ENCODE measurements at regions not wholly inside any gene's neighbourhood (a gene's known extent, or its start where the extent isn't known, plus 50 kb on each side); places are given as distances from the start of the nearest gene placed in this dataset.

DNA sequence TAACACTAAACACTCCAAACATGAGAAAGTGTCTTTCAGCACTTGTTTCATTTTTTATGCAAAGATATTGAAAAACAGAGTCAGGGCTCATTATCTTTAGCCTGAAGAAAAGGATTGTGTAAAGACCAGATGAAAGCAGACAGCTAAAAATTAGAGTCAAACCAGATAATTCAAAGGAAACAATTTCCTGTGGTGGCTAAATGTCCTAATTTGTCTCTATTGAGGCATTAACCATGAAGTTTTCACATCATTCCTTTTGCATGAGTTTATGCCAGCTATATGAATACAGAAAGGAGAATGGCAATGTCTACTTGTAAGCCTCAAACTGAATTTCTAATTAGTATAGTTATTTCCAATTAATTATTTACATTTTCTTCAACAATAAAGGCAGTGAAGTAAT is 338.5 kb downstream of the FSCB start:
- no peak overlapping the region for H3K27ac ChIP-seq (ENCODE audit: extremely low read length, insufficient read depth, low read length)
- in situ Hi-C loops (cut with HindIII; ENCODE audit: extremely low pct_ligation_motif_present, low pct_unique_long_range_greater_than_20kb) (no loop called here), intact Hi-C loops (cut with micrococcal nuclease; ENCODE audit: unreplicated experiment) (no loop called here)
- H4K20me1 ChIP-seq (ENCODE audit: insufficient read depth, low read length), result no peaks in the 10 kb centered on the region
- no peak overlapping the region for H3K4me2 ChIP-seq (ENCODE audit: low read depth, low read length)
- no peak overlapping the region for H3K4me3 ChIP-seq (replicated peaks in 1 of 3; ENCODE audit: insufficient read depth in 1 of 3, low read depth in 2 of 3, low read length in 3 of 3)
- H3K79me2 ChIP-seq (ENCODE audit: insufficient read depth, low read length), result no peaks in the 10 kb centered on the region
- H3K9me3 ChIP-seq (ENCODE audit: low read length), result no peaks in the 10 kb centered on the region
- no peak for FAIRE-seq
- H3K27me3 ChIP-seq (ENCODE audit: control insufficient read depth in 1 of 2, insufficient read depth in 2 of 2, low read length in 2 of 2), result no peaks in the 10 kb centered on the region
- H2AFZ ChIP-seq (ENCODE audit: low read length), result no peak overlapping the region
- no peak for ATAC-seq
- BruUV-seq (replicated peaks), result no TSS peak
- no peaks in the 10 kb centered on the region for H3K4me1 ChIP-seq (ENCODE audit: insufficient read depth, low read length)
- H3K36me3 ChIP-seq (replicated peaks in 1 of 2; ENCODE audit: control insufficient read depth in 1 of 2, insufficient read depth in 2 of 2, low read length in 2 of 2), result no peaks in the 10 kb centered on the region
- H3K9ac ChIP-seq (ENCODE audit: insufficient read depth, low read depth, low read length), result no peak overlapping the region
- DNase-seq (ENCODE audit: low spot score), result no peak
- ChIA-PET CTCF (ENCODE audit: low intra/inter-chr PET ratio, low total read pairs) (no interaction called here), POLR2A (no interaction called here)
- no peak for TF ChIP-seq ZNF850 (CRISPR knock-in tag; conservative IDR thresholded peaks at IDR 0.05)
- no peak for TF ChIP-seq JUN (CRISPR knock-in tag; IDR thresholded peaks at IDR 0.05)
- TF ChIP-seq MAX (IDR thresholded peaks at IDR 0.05), result no peak
- TF ChIP-seq, protein P1, sequence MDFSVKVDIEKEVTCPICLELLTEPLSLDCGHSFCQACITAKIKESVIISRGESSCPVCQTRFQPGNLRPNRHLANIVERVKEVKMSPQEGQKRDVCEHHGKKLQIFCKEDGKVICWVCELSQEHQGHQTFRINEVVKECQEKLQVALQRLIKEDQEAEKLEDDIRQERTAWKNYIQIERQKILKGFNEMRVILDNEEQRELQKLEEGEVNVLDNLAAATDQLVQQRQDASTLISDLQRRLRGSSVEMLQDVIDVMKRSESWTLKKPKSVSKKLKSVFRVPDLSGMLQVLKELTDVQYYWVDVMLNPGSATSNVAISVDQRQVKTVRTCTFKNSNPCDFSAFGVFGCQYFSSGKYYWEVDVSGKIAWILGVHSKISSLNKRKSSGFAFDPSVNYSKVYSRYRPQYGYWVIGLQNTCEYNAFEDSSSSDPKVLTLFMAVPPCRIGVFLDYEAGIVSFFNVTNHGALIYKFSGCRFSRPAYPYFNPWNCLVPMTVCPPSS (IDR thresholded peaks at IDR 0.05), result no peak
- TF ChIP-seq TP53 (CRISPR knock-in tag; conservative IDR thresholded peaks at IDR 0.05), result no peak
- TF ChIP-seq, protein P2, sequence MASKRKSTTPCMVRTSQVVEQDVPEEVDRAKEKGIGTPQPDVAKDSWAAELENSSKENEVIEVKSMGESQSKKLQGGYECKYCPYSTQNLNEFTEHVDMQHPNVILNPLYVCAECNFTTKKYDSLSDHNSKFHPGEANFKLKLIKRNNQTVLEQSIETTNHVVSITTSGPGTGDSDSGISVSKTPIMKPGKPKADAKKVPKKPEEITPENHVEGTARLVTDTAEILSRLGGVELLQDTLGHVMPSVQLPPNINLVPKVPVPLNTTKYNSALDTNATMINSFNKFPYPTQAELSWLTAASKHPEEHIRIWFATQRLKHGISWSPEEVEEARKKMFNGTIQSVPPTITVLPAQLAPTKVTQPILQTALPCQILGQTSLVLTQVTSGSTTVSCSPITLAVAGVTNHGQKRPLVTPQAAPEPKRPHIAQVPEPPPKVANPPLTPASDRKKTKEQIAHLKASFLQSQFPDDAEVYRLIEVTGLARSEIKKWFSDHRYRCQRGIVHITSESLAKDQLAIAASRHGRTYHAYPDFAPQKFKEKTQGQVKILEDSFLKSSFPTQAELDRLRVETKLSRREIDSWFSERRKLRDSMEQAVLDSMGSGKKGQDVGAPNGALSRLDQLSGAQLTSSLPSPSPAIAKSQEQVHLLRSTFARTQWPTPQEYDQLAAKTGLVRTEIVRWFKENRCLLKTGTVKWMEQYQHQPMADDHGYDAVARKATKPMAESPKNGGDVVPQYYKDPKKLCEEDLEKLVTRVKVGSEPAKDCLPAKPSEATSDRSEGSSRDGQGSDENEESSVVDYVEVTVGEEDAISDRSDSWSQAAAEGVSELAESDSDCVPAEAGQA (IDR thresholded peaks at IDR 0.05; ENCODE audit: low read depth), result no peak
- TF ChIP-seq, protein P2 (CRISPR knock-in tag; IDR thresholded peaks at IDR 0.05; ENCODE audit: borderline replicate concordance), result no peak
- TF ChIP-seq ZNF772 (CRISPR knock-in tag; IDR thresholded peaks at IDR 0.05), result no peak
- no peak for TF ChIP-seq ZNF607 (CRISPR knock-in tag; IDR thresholded peaks at IDR 0.05; ENCODE audit: borderline replicate concordance)
- no peak for TF ChIP-seq REXO4 (CRISPR knock-in tag; IDR thresholded peaks at IDR 0.05; ENCODE audit: borderline replicate concordance)
- no peak for TF ChIP-seq FOXK1 (CRISPR knock-in tag; IDR thresholded peaks at IDR 0.05; ENCODE audit: borderline replicate concordance, low read depth)
- TF ChIP-seq, protein P3, sequence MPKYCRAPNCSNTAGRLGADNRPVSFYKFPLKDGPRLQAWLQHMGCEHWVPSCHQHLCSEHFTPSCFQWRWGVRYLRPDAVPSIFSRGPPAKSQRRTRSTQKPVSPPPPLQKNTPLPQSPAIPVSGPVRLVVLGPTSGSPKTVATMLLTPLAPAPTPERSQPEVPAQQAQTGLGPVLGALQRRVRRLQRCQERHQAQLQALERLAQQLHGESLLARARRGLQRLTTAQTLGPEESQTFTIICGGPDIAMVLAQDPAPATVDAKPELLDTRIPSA (CRISPR knock-in tag; IDR thresholded peaks at IDR 0.05; ENCODE audit: borderline replicate concordance), result no peak
- TF ChIP-seq RNF2 (conservative IDR thresholded peaks at IDR 0.05; ENCODE audit: low read depth), result no peak
- TF ChIP-seq SOX13 (IDR thresholded peaks at IDR 0.05), result no peak
- no peak for TF ChIP-seq SOX13 (CRISPR knock-in tag; conservative IDR thresholded peaks at IDR 0.05 in 1 of 2, IDR thresholded peaks at IDR 0.05 in 1 of 2)
- no peak for TF ChIP-seq KLF11 (CRISPR knock-in tag; IDR thresholded peaks at IDR 0.05)
- no peak for TF ChIP-seq ZSCAN5A (CRISPR knock-in tag; IDR thresholded peaks at IDR 0.05; ENCODE audit: borderline replicate concordance)
